ENCODE measurements at regions not wholly inside any gene's neighbourhood (a gene's known extent, or its start where the extent isn't known, plus 50 kb on each side); places are given as distances from the start of the nearest gene placed in this dataset.
"Not testable (repeated sequence)": the region's sequence is repeated elsewhere in the genome, so short reads cannot be mapped to it uniquely, and the experiment has no call there.

DNA sequence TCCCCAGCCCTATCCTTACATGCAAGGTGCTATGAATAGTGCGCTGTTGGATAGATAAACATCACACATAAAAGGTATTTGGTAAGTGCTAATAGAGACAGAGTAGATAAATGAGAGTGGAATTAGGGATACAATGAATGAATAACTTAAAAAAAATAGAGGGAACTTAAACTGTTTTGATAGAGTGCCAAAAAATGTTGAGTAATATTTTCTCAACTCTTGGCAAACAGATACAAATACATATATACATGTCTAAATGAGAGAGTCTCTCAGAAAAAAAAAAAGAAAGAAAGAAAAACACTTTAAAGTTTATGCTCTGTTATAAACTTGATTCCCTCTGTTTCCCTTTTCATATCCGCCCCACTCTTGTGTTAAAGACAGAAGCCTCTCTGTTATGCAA is 667.4 kb downstream of the ROBO2 start:
- TF ChIP-seq, protein P1, sequence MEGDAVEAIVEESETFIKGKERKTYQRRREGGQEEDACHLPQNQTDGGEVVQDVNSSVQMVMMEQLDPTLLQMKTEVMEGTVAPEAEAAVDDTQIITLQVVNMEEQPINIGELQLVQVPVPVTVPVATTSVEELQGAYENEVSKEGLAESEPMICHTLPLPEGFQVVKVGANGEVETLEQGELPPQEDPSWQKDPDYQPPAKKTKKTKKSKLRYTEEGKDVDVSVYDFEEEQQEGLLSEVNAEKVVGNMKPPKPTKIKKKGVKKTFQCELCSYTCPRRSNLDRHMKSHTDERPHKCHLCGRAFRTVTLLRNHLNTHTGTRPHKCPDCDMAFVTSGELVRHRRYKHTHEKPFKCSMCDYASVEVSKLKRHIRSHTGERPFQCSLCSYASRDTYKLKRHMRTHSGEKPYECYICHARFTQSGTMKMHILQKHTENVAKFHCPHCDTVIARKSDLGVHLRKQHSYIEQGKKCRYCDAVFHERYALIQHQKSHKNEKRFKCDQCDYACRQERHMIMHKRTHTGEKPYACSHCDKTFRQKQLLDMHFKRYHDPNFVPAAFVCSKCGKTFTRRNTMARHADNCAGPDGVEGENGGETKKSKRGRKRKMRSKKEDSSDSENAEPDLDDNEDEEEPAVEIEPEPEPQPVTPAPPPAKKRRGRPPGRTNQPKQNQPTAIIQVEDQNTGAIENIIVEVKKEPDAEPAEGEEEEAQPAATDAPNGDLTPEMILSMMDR (IDR thresholded peaks at IDR 0.05; ENCODE audit: extremely low read depth, insufficient read depth, missing control alignments): no peak
- no peak for DNase-seq (ENCODE audit: low spot score)
- in situ Hi-C loops (cut with MboI; ENCODE audit: low pct_unique_long_range_greater_than_20kb, low sequenced_read_pairs, unreplicated experiment): no loop called here

GRCh38 chr3:77709155-77709554 is 669.3 kb downstream of the ROBO2 start:
- TF ChIP-seq, protein P1 (IDR thresholded peaks at IDR 0.05; ENCODE audit: extremely low read depth, insufficient read depth, missing control alignments): no peak
- no peak for DNase-seq (ENCODE audit: low spot score)
- in situ Hi-C loops (cut with MboI; ENCODE audit: low pct_unique_long_range_greater_than_20kb, low sequenced_read_pairs, unreplicated experiment): no loop called here

- in situ Hi-C loops (cut with MboI; ENCODE audit: low pct_unique_long_range_greater_than_20kb, low sequenced_read_pairs, unreplicated experiment): no loop called here
- TF ChIP-seq, protein P1 (IDR thresholded peaks at IDR 0.05; ENCODE audit: extremely low read depth, insufficient read depth, missing control alignments): no peak
- no peak for DNase-seq (ENCODE audit: low spot score)
These were observed 678.4 kb downstream of the ROBO2 start for GRCh38 chr3:77718311-77718710.

GRCh38 chr3:77720460-77720971 is 680.6 kb downstream of the ROBO2 start:
- TF ChIP-seq, protein P1 (IDR thresholded peaks at IDR 0.05; ENCODE audit: extremely low read depth, insufficient read depth, missing control alignments): no peak
- DNase-seq (ENCODE audit: low spot score): no peak
- in situ Hi-C loops (cut with MboI; ENCODE audit: low pct_unique_long_range_greater_than_20kb, low sequenced_read_pairs, unreplicated experiment): no loop called here

GRCh38 chr3:77726517-77726916 is 686.6 kb downstream of the ROBO2 start:
- no peak for DNase-seq (ENCODE audit: low spot score)
- TF ChIP-seq, protein P1 (IDR thresholded peaks at IDR 0.05; ENCODE audit: extremely low read depth, insufficient read depth, missing control alignments): no peak
- in situ Hi-C loops (cut with MboI; ENCODE audit: low pct_unique_long_range_greater_than_20kb, low sequenced_read_pairs, unreplicated experiment): no loop called here

GRCh38 chr3:77746048-77746447 is 706.1 kb downstream of the ROBO2 start:
- DNase-seq (ENCODE audit: low spot score): no peak
- TF ChIP-seq, protein P1 (IDR thresholded peaks at IDR 0.05; ENCODE audit: extremely low read depth, insufficient read depth, missing control alignments): no peak
- in situ Hi-C loops (cut with MboI; ENCODE audit: low pct_unique_long_range_greater_than_20kb, low sequenced_read_pairs, unreplicated experiment): no loop called here

- TF ChIP-seq, protein P1 (IDR thresholded peaks at IDR 0.05; ENCODE audit: extremely low read depth, insufficient read depth, missing control alignments): no peak
- DNase-seq (ENCODE audit: low spot score): no peak
- in situ Hi-C loops (cut with MboI; ENCODE audit: low pct_unique_long_range_greater_than_20kb, low sequenced_read_pairs, unreplicated experiment): no loop called here
These were observed 707.0 kb downstream of the ROBO2 start for GRCh38 chr3:77746892-77747291.

- in situ Hi-C loops (cut with MboI; ENCODE audit: low pct_unique_long_range_greater_than_20kb, low sequenced_read_pairs, unreplicated experiment); DNase-seq (ENCODE audit: low spot score): not testable (repeated sequence)
These were observed 716.6 kb downstream of the ROBO2 start for GRCh38 chr3:77756397-77756975.
